T follicular helper cell (primary cell): ENCODE measurements at regions not wholly inside any gene's neighbourhood (a gene's known extent, or its start where the extent isn't known, plus 50 kb on each side); places are given as distances from the start of the nearest gene placed in this dataset.

Source experiments
- DNase-seq: peaks from one replicate; pipeline ENCODE4 v3.0.0-alpha.2; 2020; ENCODE audit warnings: low read depth

DNA sequence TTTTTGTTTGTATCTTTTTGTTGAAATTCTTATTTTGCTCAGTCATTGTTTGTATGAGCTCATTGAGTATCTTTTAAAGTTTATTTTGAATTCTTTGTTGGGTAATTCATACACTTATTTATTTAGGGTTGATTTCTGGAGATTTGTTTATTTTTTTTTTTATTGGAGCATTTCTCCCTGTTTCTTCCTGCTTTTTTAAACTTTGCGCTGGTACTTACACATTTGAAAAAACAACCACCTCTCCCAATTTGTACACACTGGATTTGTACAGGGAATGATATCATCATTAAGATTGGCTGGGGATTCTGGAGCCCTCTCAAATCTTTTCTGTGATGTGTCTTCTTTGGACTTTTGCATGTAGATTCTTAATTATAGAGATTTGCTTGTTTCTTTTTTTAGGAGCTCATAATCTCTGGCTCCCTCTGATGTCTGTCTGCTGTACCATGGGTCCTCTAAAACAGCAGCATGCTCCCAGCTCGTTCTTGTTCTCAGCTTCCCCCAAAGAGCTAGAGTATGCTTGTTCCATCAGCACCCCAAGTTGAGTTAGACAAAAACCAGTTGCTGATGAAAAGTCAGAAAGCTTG, 310.7 kb downstream of the DUSP10 start:
- no peak for DNase-seq

GRCh38 chr1:221431961-221432360, 309.9 kb downstream of the DUSP10 start:
- no peak for DNase-seq

DNA sequence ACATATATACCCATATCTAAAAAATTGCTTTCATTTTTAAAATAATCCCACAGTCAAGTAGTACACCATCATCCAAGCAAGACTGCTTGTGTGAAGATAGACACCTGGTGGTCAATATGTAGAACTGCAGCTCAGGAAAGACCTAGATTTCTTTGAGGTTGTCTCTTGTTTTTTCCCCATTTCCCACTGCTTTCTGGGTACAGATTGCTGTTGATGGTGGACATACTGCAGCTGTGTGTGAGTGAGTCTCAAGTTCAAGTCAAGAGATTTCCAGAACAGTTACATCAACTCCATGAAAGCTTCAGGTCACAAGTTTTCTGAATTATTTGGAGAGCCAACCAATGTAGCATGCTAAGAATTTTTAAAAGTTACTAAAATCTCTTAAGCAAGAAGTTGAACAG, 306.4 kb downstream of the DUSP10 start:
- no peak for DNase-seq

GRCh38 chr1:221437171-221437570, 304.7 kb downstream of the DUSP10 start:
- no peak for DNase-seq

- DNase-seq = no peak
Observed at GRCh38 chr1:221437926-221438325, 304.0 kb downstream of the DUSP10 start.

GRCh38 chr1:221439008-221439746, 302.7 kb downstream of the DUSP10 start:
- DNase-seq = no peak

GRCh38 chr1:221439747-221440501, 302.0 kb downstream of the DUSP10 start:
- DNase-seq = no peak

DNA sequence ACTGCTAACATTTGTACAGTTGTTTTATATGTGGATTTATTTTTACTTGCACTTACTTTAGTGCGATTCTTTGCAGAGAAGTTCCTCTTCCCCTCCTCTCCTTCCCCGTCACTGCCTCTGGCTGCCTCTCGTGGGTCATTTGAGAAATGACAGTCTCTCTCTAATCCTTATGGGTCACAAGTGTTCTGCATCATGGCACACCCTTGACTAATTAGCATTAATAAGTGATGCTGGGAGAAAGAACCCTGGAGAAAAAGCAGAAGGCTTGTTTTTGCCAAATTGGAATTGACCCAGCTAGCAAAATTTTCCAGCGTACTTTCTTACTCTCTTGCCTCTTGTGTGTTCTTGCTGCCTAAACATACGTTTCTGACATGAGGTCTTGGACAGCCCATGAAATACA, 301.2 kb downstream of the DUSP10 start:
- no peak for DNase-seq

DNA sequence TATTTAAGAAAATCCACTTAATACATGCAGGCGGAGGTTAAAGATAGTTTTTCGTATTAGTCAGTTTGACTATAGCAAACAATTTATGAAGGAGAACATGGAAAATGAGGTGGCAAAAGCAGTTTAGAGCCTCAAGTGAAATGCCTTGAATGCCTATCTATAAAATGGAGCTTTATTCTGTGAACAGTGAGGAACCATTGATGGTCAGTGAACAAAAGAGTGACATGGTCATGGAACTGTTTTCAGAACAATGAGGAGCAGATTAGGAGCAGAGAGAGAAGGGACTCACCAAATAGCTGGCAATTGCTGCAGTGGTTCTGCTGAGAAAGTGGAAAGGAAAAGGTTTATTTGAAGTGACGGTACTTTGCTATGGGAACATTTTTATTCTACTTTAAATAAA, 299.8 kb downstream of the DUSP10 start:
- DNase-seq = no peak

GRCh38 chr1:221444346-221444745, 297.5 kb downstream of the DUSP10 start:
- DNase-seq = no peak

GRCh38 chr1:221448585-221449175, 293.2 kb downstream of the DUSP10 start:
- no peak for DNase-seq

GRCh38 chr1:221449194-221449593, 292.7 kb downstream of the DUSP10 start:
- no peak for DNase-seq

- no peak for DNase-seq
Observed at GRCh38 chr1:221449801-221450470, 292.0 kb downstream of the DUSP10 start.

DNA sequence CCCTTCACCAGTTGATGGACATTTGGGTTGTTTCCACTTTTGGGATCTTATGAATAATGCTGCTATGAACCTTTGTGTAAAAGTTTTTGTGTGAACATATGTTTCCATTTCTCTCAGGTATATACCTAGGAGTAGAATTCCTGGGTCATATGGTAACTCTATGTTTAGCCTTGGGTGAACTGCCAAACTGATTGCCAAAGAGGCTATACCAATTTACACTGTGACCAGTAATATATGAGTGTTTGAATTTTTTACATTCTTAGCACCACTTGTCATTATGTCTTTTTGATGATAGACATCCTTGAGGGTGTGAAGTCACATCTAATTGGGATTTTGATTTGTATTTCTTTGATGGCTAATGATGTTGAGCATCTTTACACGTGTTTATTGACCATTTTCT, 290.1 kb downstream of the DUSP10 start:
- no peak for DNase-seq

- no peak for DNase-seq
Observed at GRCh38 chr1:221454096-221454495, 287.8 kb downstream of the DUSP10 start.

GRCh38 chr1:221456918-221457317, 285.0 kb downstream of the DUSP10 start:
- DNase-seq = no peak

GRCh38 chr1:221457685-221458446, 284.0 kb downstream of the DUSP10 start:
- no peak for DNase-seq

- no peak for DNase-seq
Observed at GRCh38 chr1:221458447-221459156, 283.3 kb downstream of the DUSP10 start.

GRCh38 chr1:221459558-221459957, 282.3 kb downstream of the DUSP10 start:
- DNase-seq = no peak

GRCh38 chr1:221462345-221462744, 279.5 kb downstream of the DUSP10 start:
- DNase-seq = no peak

- DNase-seq = no peak
Observed at GRCh38 chr1:221468546-221468945, 273.3 kb downstream of the DUSP10 start.
